Gastroesophageal sphincter (tissue), 3 donors: ENCODE measurements at regions not wholly inside any gene's neighbourhood (a gene's known extent, or its start where the extent isn't known, plus 50 kb on each side); places are given as distances from the start of the nearest gene placed in this dataset.

Experiments used
- CTCF ChIP-seq, 4 experiments: fragments of 200-600 bp in 2 of 4; fragments of 450-650 bp in 2 of 4; sonication (generic) in 1 of 4; IDR thresholded peaks; one replicate each; pipeline ENCODE4 v1.5.1; 2017 to 2019; ENCODE audit warnings: antibody characterized with exemption in 4 of 4, mild to moderate bottlenecking in 2 of 4, moderate library complexity in 2 of 4
- EP300 ChIP-seq: sonication (generic); formaldehyde crosslinking; IDR thresholded peaks from one replicate; pipeline ENCODE4 v1.6.1; 2017; ENCODE audit warnings: antibody characterized with exemption, mild to moderate bottlenecking
- POLR2A ChIP-seq, 2 donors: fragments of 450-650 bp; IDR thresholded peaks; one replicate each; pipeline ENCODE4 v1.6.1; 2017; ENCODE audit warnings: antibody characterized with exemption in 2 of 2, mild to moderate bottlenecking in 2 of 2, moderate library complexity in 1 of 2
- POLR2AphosphoS5 ChIP-seq: sonication (generic); formaldehyde crosslinking; IDR thresholded peaks from one replicate; pipeline ENCODE4 v1.6.1; 2017; ENCODE audit warnings: antibody characterized with exemption

GRCh38 chr1:163912170-163912884 lies 590.6 kb downstream of the NUF2 start:
- TF ChIP-seq CTCF (IDR thresholded peaks at IDR 0.05) (no peak), POLR2A (IDR thresholded peaks at IDR 0.05) (no peak), EP300 (no peak), POLR2AphosphoS5 (no peak)
